Caco-2 (cell line): ENCODE measurements at regions not wholly inside any gene's neighbourhood (a gene's known extent, or its start where the extent isn't known, plus 50 kb on each side); places are given as distances from the start of the nearest gene placed in this dataset.

Experiments used
- BruUV-seq: library from RNA; stranded (reverse); fragments of 400-500 nt; replicated peaks from 2 replicates; lab custom pipeline; 2021; lab: Mats Ljungman, UMichigan
- CTCF ChIA-PET: fragments of 300-600 bp; sonication (Branson Sonifier 250); formaldehyde crosslinking; loops from one replicate; lab custom pipeline; 2022; ENCODE audit warnings: antibody characterized with exemption; lab: Charles Lee
- POLR2A ChIA-PET: fragments of 300-600 bp; sonication (Branson Sonifier 250); formaldehyde crosslinking; loops from one replicate; lab custom pipeline; 2022; ENCODE audit warnings: antibody characterized with exemption; lab: Charles Lee
- DNase-seq, 2 experiments: peaks; one replicate each; pipeline versions ENCODE4 v3.0.0 to v3.0.0-alpha.2; 2020 to 2022
- H3K27me3 ChIP-seq: replicated peaks from 2 replicates; pipeline ENCODE4 v1.6.0; 2011; ENCODE audit warnings: low read length; ENCODE audit not compliant: control insufficient read depth, insufficient read depth
- H3K36me3 ChIP-seq: 2 replicates; pipeline ENCODE4 v1.5.1; 2011; ENCODE audit warnings: low read length; ENCODE audit not compliant: control insufficient read depth, insufficient read depth
- H3K4me1 ChIP-seq: fragments of 250-450 bp; sonication (Bioruptor Pico); 2 replicates; pipeline ENCODE4 v1.5.1; 2020; ENCODE audit warnings: mild to moderate bottlenecking
- H3K4me3 ChIP-seq: 2 replicates; pipeline ENCODE4 v1.5.1; 2011; ENCODE audit warnings: low read depth, mild to moderate bottlenecking, control low read depth, low read length
- H3K9me3 ChIP-seq: fragments of 250-450 bp; sonication (Bioruptor Pico); 2 replicates; pipeline ENCODE4 v1.5.1; 2020; ENCODE audit warnings: mild to moderate bottlenecking, moderate library complexity
- H3K27ac Mint-ChIP-seq: one replicate; pipeline ENCODE4 v1.8.0; 2022; ENCODE audit warnings: mixed read lengths; ENCODE audit not compliant: unreplicated experiment
- H3K27me3 Mint-ChIP-seq: one replicate; pipeline ENCODE4 v1.8.0; 2022; ENCODE audit warnings: mixed read lengths; ENCODE audit not compliant: insufficient read depth, unreplicated experiment
- H3K36me3 Mint-ChIP-seq: one replicate; pipeline ENCODE4 v1.8.0; 2022; ENCODE audit warnings: mild to moderate bottlenecking, mixed read lengths; ENCODE audit not compliant: insufficient read depth, unreplicated experiment
- H3K4me1 Mint-ChIP-seq: one replicate; pipeline ENCODE4 v1.8.0; 2022; ENCODE audit warnings: low read depth, mixed read lengths; ENCODE audit not compliant: unreplicated experiment
- H3K4me3 Mint-ChIP-seq: one replicate; pipeline ENCODE4 v1.8.0; 2022; ENCODE audit warnings: mild to moderate bottlenecking, moderate library complexity, mixed read lengths; ENCODE audit not compliant: unreplicated experiment
- H3K9me3 Mint-ChIP-seq: one replicate; pipeline ENCODE4 v1.8.0; 2022; ENCODE audit warnings: mixed read lengths; ENCODE audit not compliant: unreplicated experiment
- intact Hi-C: fragments of 100-400 bp; cut with micrococcal nuclease; formaldehyde crosslinking; loops from one replicate; pipeline ENCODE4 v1.10.0; 2022; ENCODE audit not compliant: unreplicated experiment
- TF ChIP-seq, protein P1 (sequence below), 2 experiments: fragments of 200-600 bp in 1 of 2; IDR thresholded peaks; 1 replicate in 1 of 2; 2 replicates in 1 of 2; pipeline versions ENCODE4 v1.5.1 to v1.8.0; 2011 to 2022; ENCODE audit warnings: antibody characterized with exemption in 1 of 2, control low read depth in 1 of 2, inconsistent platforms in 1 of 2, low read depth in 1 of 2, low read length in 1 of 2, mild to moderate bottlenecking in 1 of 2, moderate library complexity in 1 of 2; ENCODE audit not compliant: insufficient read depth in 1 of 2, severe bottlenecking in 1 of 2, unreplicated experiment in 1 of 2

DNA sequence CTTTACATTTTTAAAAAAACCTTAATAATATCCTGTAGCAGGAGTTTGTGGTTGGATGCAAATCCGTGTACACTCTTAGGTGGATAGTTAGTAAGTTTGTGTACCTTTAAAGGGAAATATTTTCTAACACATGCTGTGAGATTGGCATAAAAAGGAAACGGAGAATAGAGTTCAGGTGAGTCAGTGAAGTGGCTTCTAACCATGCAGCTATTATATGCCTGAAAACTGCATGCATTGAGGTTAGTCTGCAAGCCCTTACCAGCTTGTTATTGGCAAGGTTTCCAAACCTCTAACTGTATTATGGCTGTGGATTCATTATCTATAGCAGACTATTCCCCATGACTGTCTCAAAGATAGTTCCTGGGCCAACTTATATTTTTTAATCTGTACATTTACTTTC lies 420.6 kb upstream of the MMS22L start:
- ChIA-PET CTCF (no interaction called here), POLR2A (no interaction called here)
- TF ChIP-seq, protein P1, sequence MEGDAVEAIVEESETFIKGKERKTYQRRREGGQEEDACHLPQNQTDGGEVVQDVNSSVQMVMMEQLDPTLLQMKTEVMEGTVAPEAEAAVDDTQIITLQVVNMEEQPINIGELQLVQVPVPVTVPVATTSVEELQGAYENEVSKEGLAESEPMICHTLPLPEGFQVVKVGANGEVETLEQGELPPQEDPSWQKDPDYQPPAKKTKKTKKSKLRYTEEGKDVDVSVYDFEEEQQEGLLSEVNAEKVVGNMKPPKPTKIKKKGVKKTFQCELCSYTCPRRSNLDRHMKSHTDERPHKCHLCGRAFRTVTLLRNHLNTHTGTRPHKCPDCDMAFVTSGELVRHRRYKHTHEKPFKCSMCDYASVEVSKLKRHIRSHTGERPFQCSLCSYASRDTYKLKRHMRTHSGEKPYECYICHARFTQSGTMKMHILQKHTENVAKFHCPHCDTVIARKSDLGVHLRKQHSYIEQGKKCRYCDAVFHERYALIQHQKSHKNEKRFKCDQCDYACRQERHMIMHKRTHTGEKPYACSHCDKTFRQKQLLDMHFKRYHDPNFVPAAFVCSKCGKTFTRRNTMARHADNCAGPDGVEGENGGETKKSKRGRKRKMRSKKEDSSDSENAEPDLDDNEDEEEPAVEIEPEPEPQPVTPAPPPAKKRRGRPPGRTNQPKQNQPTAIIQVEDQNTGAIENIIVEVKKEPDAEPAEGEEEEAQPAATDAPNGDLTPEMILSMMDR (IDR thresholded peaks at IDR 0.05; ENCODE audit: insufficient read depth in 1 of 2, low read depth in 1 of 2, low read length in 1 of 2, severe bottlenecking in 1 of 2, unreplicated experiment in 1 of 2) = no peak
- intact Hi-C loops = no loop called here
- no peaks in the 10 kb centered on the region for H3K27me3 ChIP-seq
- Mint-ChIP-seq H3K27ac (no peak overlapping the region), H3K36me3 (no peaks in the 10 kb centered on the region), H3K9me3 (no peaks in the 10 kb centered on the region), H3K27me3 (no peaks in the 10 kb centered on the region), H3K4me3 (no peak overlapping the region), H3K4me1 (no peaks in the 10 kb centered on the region)
- H3K4me1 ChIP-seq = no peaks in the 10 kb centered on the region
- no peaks in the 10 kb centered on the region for H3K9me3 ChIP-seq
- H3K36me3 ChIP-seq = no peaks in the 10 kb centered on the region
- BruUV-seq = no TSS peak
- DNase-seq = no peak
- H3K4me3 ChIP-seq = no peak overlapping the region

DNA sequence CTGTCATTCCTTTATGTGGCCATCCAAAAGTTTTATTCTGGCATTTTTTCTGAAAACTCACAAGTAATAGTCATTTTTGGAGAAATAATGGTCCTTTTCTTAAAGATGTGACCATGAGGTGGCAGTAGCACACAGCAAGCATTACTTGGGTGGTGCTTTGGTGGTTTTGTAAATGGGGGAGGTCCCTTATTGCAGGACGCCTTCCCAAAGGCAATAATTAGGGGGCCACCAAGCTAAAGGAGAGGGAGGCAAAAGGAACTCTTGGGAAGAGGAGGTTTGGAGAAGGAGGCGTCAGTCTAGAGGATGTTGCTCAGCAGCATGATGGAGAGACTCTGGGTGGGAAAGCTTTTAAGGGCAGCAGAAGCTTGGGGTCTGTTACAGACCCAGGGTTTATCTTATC lies 422.6 kb upstream of the MMS22L start:
- BruUV-seq = no TSS peak

DNA sequence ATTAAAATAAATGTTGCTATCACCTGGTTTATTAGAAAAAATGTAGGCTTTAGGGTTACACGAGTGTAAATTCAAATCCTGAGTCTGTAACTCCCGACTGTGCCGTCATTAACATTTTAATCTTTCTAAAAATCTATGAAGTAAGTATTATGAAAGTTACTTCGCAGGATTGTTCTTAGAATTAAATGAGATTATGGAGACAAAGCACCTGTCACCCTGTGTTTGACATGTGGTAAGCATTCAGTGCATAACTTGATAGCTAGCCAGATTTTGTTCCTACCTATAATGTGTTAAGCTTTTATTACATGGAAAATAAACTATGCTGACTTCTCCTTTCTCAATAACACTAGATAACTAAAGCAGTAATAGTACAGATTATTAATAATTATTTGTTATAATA lies 429.7 kb upstream of the MMS22L start:
- Mint-ChIP-seq H3K4me3 (no peak overlapping the region), H3K27me3 (peaks cover 6% of the 10 kb centered on the region), H3K4me1 (no peaks in the 10 kb centered on the region), H3K9me3 (no peaks in the 10 kb centered on the region), H3K27ac (no peak overlapping the region), H3K36me3 (no peaks in the 10 kb centered on the region)
- H3K4me1 ChIP-seq = no peaks in the 10 kb centered on the region
- no peak for DNase-seq
- intact Hi-C loops = no loop called here
- no peaks in the 10 kb centered on the region for H3K27me3 ChIP-seq
- no peaks in the 10 kb centered on the region for H3K9me3 ChIP-seq
- CTCF ChIA-PET = no interaction called here
- no TSS peak for BruUV-seq
- H3K4me3 ChIP-seq = no peak overlapping the region
- H3K36me3 ChIP-seq = no peaks in the 10 kb centered on the region
- POLR2A ChIA-PET = no interaction called here
- TF ChIP-seq, protein P1 (IDR thresholded peaks at IDR 0.05; ENCODE audit: insufficient read depth in 1 of 2, low read depth in 1 of 2, low read length in 1 of 2, severe bottlenecking in 1 of 2, unreplicated experiment in 1 of 2) = no peak

More for the DNA sequence above, 422.6 kb upstream of the MMS22L start:
- no peaks in the 10 kb centered on the region for H3K9me3 Mint-ChIP-seq
- H3K27ac Mint-ChIP-seq = no peak overlapping the region
- CTCF ChIA-PET = no interaction called here
- intact Hi-C loops = loop anchor here (1.0 to 5.0 kb wide), 3 partner anchors 220 to 1142 kb away; no protein-coding TSS in a partner anchor
- no peak for DNase-seq
- no peak overlapping the region for H3K4me3 Mint-ChIP-seq
- Histone ChIP-seq H3K4me1 (no peaks in the 10 kb centered on the region), H3K36me3 (no peaks in the 10 kb centered on the region), H3K4me3 (no peak overlapping the region), H3K9me3 (no peaks in the 10 kb centered on the region), H3K27me3 (no peaks in the 10 kb centered on the region)
- H3K4me1 Mint-ChIP-seq = no peaks in the 10 kb centered on the region
- no peaks in the 10 kb centered on the region for H3K36me3 Mint-ChIP-seq
- TF ChIP-seq, protein P1 (IDR thresholded peaks at IDR 0.05; ENCODE audit: insufficient read depth in 1 of 2, low read depth in 1 of 2, low read length in 1 of 2, severe bottlenecking in 1 of 2, unreplicated experiment in 1 of 2) = peak; percentile 43 to 53
- POLR2A ChIA-PET = no interaction called here
- H3K27me3 Mint-ChIP-seq = no peaks in the 10 kb centered on the region
